K562 (cell line): ENCODE measurements at regions not wholly inside any gene's neighbourhood (a gene's known extent, or its start where the extent isn't known, plus 50 kb on each side); places are given as distances from the start of the nearest gene placed in this dataset.

Experiments
- ATAC-seq: fragments of 200-7000 bp; cut with Tn5 transposase; 3 replicates; pipeline ENCODE4 v1.9.1; 2020; ENCODE audit warnings: moderate library complexity
- BruUV-seq: library from RNA; stranded (reverse); fragments of 400-500 nt; replicated peaks from 2 replicates; lab custom pipeline; 2021; lab: Mats Ljungman, UMichigan
- CTCF ChIA-PET: fragments of 300-600 bp; formaldehyde crosslinking; extraction: SDS; loops from one replicate; lab custom pipeline; 2021; ENCODE audit warnings: low intra/inter-chr PET ratio; lab: Yijun Ruan, JAX
- POLR2A ChIA-PET: fragments of 300-600, 350-650 bp; sonication (Branson Sonifier 250); formaldehyde crosslinking; extraction: SDS; loops from one replicate; lab custom pipeline; 2021; ENCODE audit warnings: antibody characterized with exemption, inconsistent platforms; lab: Yijun Ruan, JAX
- DNase-seq, 4 experiments: peaks; one replicate each; pipeline versions ENCODE4 v3.0.0 to v3.0.0-alpha.2; 2011 to 2018; ENCODE audit warnings: low spot score in 3 of 4, mixed read lengths in 3 of 4; ENCODE audit errors: extremely low read depth in 1 of 4
- FAIRE-seq: peaks from 2 replicates; lab custom pipeline; 2011; peaks lifted over from hg19 to GRCh38; lab: Jason Lieb, UNC
- H2AFZ ChIP-seq: 2 replicates; pipeline ENCODE4 v1.6.0; 2011; ENCODE audit warnings: low read depth, low read length, control low read depth, inconsistent platforms
- H3K27ac ChIP-seq: fragments of 200-600 bp; 3 replicates; pipeline ENCODE4 v1.8.0; 2011; ENCODE audit warnings: low read depth, mild to moderate bottlenecking, control low read depth, inconsistent platforms, low read length, moderate library complexity, mixed read lengths; ENCODE audit errors: extremely low read depth
- H3K27me3 ChIP-seq, 2 experiments: fragments of 300-600 bp in 1 of 2; 2 replicates in 1 of 2; 3 replicates in 1 of 2; pipeline versions ENCODE4 v1.6.0 to v1.8.0; 2011; ENCODE audit warnings: inconsistent platforms in 2 of 2, low read length in 2 of 2, mild to moderate bottlenecking in 1 of 2, mixed read lengths in 1 of 2, moderate library complexity in 1 of 2; ENCODE audit not compliant: control insufficient read depth in 2 of 2, insufficient read depth in 2 of 2
- H3K36me3 ChIP-seq: fragments of 300-600 bp; 3 replicates; pipeline ENCODE4 v1.8.0; 2011; ENCODE audit warnings: mild to moderate bottlenecking, low read length, inconsistent platforms; ENCODE audit not compliant: control insufficient read depth, insufficient read depth
- H3K4me1 ChIP-seq, 2 experiments: fragments of 200-600 bp in 1 of 2; replicated peaks in 1 of 2; 2 replicates in 1 of 2; 3 replicates in 1 of 2; pipeline versions ENCODE4 v1.5.1 to v1.8.0; 2011; ENCODE audit warnings: inconsistent platforms in 2 of 2, low read length in 2 of 2, mild to moderate bottlenecking in 1 of 2, mixed read lengths in 1 of 2, moderate library complexity in 1 of 2; ENCODE audit not compliant: control insufficient read depth in 2 of 2, insufficient read depth in 2 of 2
- H3K4me2 ChIP-seq: 2 replicates; pipeline ENCODE4 v1.6.1; 2011; ENCODE audit warnings: low read length, control low read depth, inconsistent platforms, mixed read lengths; ENCODE audit not compliant: insufficient read depth
- H3K4me3 ChIP-seq: fragments of 200-600 bp; sonication (generic), shearing (Covaris generic); 2 replicates; pipeline ENCODE4 v1.5.1; 2016; ENCODE audit warnings: control low read depth, inconsistent platforms
- H3K79me2 ChIP-seq: fragments of 200-600 bp; 3 replicates; pipeline ENCODE4 v1.8.0; 2011; ENCODE audit warnings: low read length, inconsistent platforms; ENCODE audit not compliant: control insufficient read depth, insufficient read depth
- H3K9ac ChIP-seq, 2 experiments: 2 replicates each; pipeline versions ENCODE4 v1.6.0 to v1.6.1; 2011; ENCODE audit warnings: low read depth in 2 of 2, low read length in 2 of 2, control low read depth in 1 of 2, inconsistent platforms in 1 of 2, mild to moderate bottlenecking in 1 of 2, mixed read lengths in 1 of 2; ENCODE audit not compliant: insufficient read depth in 1 of 2
- H3K9me1 ChIP-seq: one replicate; pipeline ENCODE4 v1.6.0; 2011; ENCODE audit warnings: inconsistent platforms, mild to moderate bottlenecking, low read length, moderate library complexity; ENCODE audit not compliant: control insufficient read depth, insufficient read depth
- H3K9me3 ChIP-seq: replicated peaks from 2 replicates; pipeline ENCODE4 v1.5.1; 2011; ENCODE audit warnings: low read depth, low read length, inconsistent platforms; ENCODE audit not compliant: control insufficient read depth, insufficient read depth
- H4K20me1 ChIP-seq: replicated peaks from 2 replicates; pipeline ENCODE4 v1.6.1; 2011; ENCODE audit warnings: low read length, inconsistent platforms, mixed read lengths; ENCODE audit not compliant: control insufficient read depth, insufficient read depth
- ARID3A ChIP-seq: IDR thresholded peaks from 2 replicates; pipeline ENCODE4 v1.6.1; 2012; ENCODE audit warnings: low read depth, low read length, improper control_type of control experiment, borderline replicate concordance
- ATF3 ChIP-seq, 2 experiments: fragments of 450-650 bp in 1 of 2; sonication (generic) in 1 of 2; formaldehyde crosslinking in 1 of 2; IDR thresholded peaks in 1 of 2; conservative IDR thresholded peaks in 1 of 2; 2 replicates each; pipeline versions ENCODE4 v1.6.1 to v1.8.1; 2016 to 2023; ENCODE audit warnings: mild to moderate bottlenecking in 2 of 2, moderate library complexity in 2 of 2, inconsistent platforms in 1 of 2, missing genetic modification reagents in 1 of 2
- CEBPG ChIP-seq, 3 experiments: fragments of 200-800 bp in 1 of 3; sonication (Bioruptor generic) in 1 of 3; sonication (generic) in 1 of 3; formaldehyde crosslinking in 1 of 3; IDR thresholded peaks in 2 of 3; conservative IDR thresholded peaks in 1 of 3; 2 replicates each; pipeline versions ENCODE4 v1.6.1 to v1.8.0; 2016 to 2022; ENCODE audit warnings: missing compliant biosample characterization in 2 of 3, missing genetic modification characterization in 2 of 3, mild to moderate bottlenecking in 1 of 3, missing genetic modification reagents in 1 of 3
- CGGBP1 ChIP-seq: fragments of 250-450 bp; sonication (Bioruptor Pico); IDR thresholded peaks from 2 replicates; pipeline ENCODE4 v1.9.0; 2021; ENCODE audit warnings: mild to moderate bottlenecking
- CHCHD3 ChIP-seq: fragments of 250-450 bp; sonication (Bioruptor Pico); IDR thresholded peaks from 2 replicates; pipeline ENCODE4 v2.1.2; 2022; ENCODE audit warnings: mild to moderate bottlenecking
- HDAC1 ChIP-seq, 2 experiments: fragments of 450-650 bp; IDR thresholded peaks; 2 replicates each; pipeline ENCODE4 v1.6.1; 2016 to 2017; ENCODE audit warnings: inconsistent platforms in 1 of 2, mild to moderate bottlenecking in 1 of 2, moderate library complexity in 1 of 2
- HMGXB4 ChIP-seq: sonication (generic); formaldehyde crosslinking; IDR thresholded peaks from 2 replicates; pipeline ENCODE4 v1.8.1; 2023; ENCODE audit warnings: mild to moderate bottlenecking, missing genetic modification reagents
- LEF1 ChIP-seq: fragments of 450-650 bp; IDR thresholded peaks from 2 replicates; pipeline ENCODE4 v1.6.1; 2016; ENCODE audit warnings: mild to moderate bottlenecking
- MED1 ChIP-seq: sonication (generic); formaldehyde crosslinking; IDR thresholded peaks from 2 replicates; pipeline ENCODE4 v1.8.1; 2023; ENCODE audit warnings: missing genetic modification reagents, borderline replicate concordance
- POLR2H ChIP-seq: IDR thresholded peaks from 2 replicates; pipeline ENCODE4 v1.6.1; 2016; ENCODE audit warnings: missing genetic modification characterization, low read depth, mild to moderate bottlenecking, control low read depth, missing compliant biosample characterization, moderate library complexity
- TCF3 ChIP-seq: sonication (generic); formaldehyde crosslinking; IDR thresholded peaks from 2 replicates; pipeline ENCODE4 v1.4.0; 2020; ENCODE audit warnings: mild to moderate bottlenecking, missing genetic modification reagents
- TOE1 ChIP-seq, 2 experiments: fragments of 450-650 bp in 1 of 2; sonication (generic) in 1 of 2; formaldehyde crosslinking in 1 of 2; IDR thresholded peaks; 2 replicates each; pipeline versions ENCODE4 v1.7.1 to v1.8.0; 2016 to 2022; ENCODE audit warnings: borderline replicate concordance in 2 of 2, mild to moderate bottlenecking in 2 of 2, antibody characterized with exemption in 1 of 2, inconsistent platforms in 1 of 2, low read depth in 1 of 2, missing genetic modification reagents in 1 of 2, moderate library complexity in 1 of 2
- ZNF354B ChIP-seq: fragments of 250-450 bp; sonication (Bioruptor Pico); IDR thresholded peaks from 2 replicates; pipeline ENCODE4 v1.4.0; 2020
- ZNF589 ChIP-seq: fragments of 200-800 bp; sonication (Bioruptor generic); IDR thresholded peaks from 2 replicates; pipeline ENCODE4 v1.6.1; 2016; ENCODE audit warnings: low read depth, missing genetic modification characterization, missing compliant biosample characterization
- WGBS: fragments of 100-300 bp; shearing (Covaris generic); methylation state at CpG from one replicate; pipeline ENCODE4 v1.1.6; 2016; ENCODE audit warnings: low coverage, mixed read lengths; ENCODE audit not compliant: insufficient coverage; ENCODE audit errors: missing lambda C conversion rate; 5-methylcytosine and 5-hydroxymethylcytosine counted together
- in situ Hi-C: fragments of 300-500 bp; cut with MboI; formaldehyde crosslinking; loops from 4 replicates; pipeline ENCODE4 v1.15.0; 2018; ENCODE audit warnings: inconsistent platforms, mixed read lengths
- intact Hi-C: fragments of 100-400 bp; cut with micrococcal nuclease; formaldehyde crosslinking; loops from 2 replicates; pipeline ENCODE4 v1.14.2; 2022

- BruUV-seq = no TSS peak
Measured at GRCh38 chr15:96117270-96117669, 213.2 kb upstream of the NR2F2 start.

More at GRCh38 chr15:96117270-96117669, 213.2 kb upstream of the NR2F2 start:
- H3K4me2 ChIP-seq = no peak overlapping the region
- TF ChIP-seq TOE1 (IDR thresholded peaks at IDR 0.05; ENCODE audit: borderline replicate concordance) (no peak), TOE1 (CRISPR knock-in tag; IDR thresholded peaks at IDR 0.05; ENCODE audit: borderline replicate concordance, low read depth) (no peak), ATF3 (IDR thresholded peaks at IDR 0.05) (peak; percentile 34; the same call in 1 of the 2 replicates), ATF3 (CRISPR knock-in tag; conservative IDR thresholded peaks at IDR 0.05) (no peak), TCF3 (CRISPR knock-in tag) (no peak), ZNF354B (CRISPR knock-in tag) (no peak), ARID3A (no peak), CHCHD3 (no peak), ZNF589 (CRISPR knock-in tag) (no peak), CGGBP1 (CRISPR knock-in tag) (no peak), MED1 (CRISPR knock-in tag) (no peak), HMGXB4 (CRISPR knock-in tag) (no peak), POLR2H (0 out of 2 replicates have a peak, but pooled peaks have one; percentile 16), CEBPG (CRISPR knock-in tag; IDR thresholded peaks at IDR 0.05) (no peak), CEBPG (tag; conservative IDR thresholded peaks at IDR 0.05 in 1 of 2, IDR thresholded peaks at IDR 0.05 in 1 of 2) (peak in 1 of 2 experiments; percentile 35; a peak in 1 of 4 replicates), LEF1 (no peak), HDAC1 (IDR thresholded peaks at IDR 0.05) (no peak)
- TF ChIP-seq, all 486 proteins: peak for 3
- Histone ChIP-seq H3K9me1 (no peaks in the 10 kb centered on the region), H4K20me1 (no peaks in the 10 kb centered on the region), H3K9me3 (no peaks in the 10 kb centered on the region), H3K79me2 (no peaks in the 10 kb centered on the region), H3K4me1 (peaks cover 4 to 7% of the 10 kb centered on the region in 2 experiments; a peak in 4 of 5 replicates), H3K27ac (no peak overlapping the region), H3K9ac (no peak overlapping the region), H3K36me3 (peaks cover 2% of the 10 kb centered on the region; the same call in 1 of the 3 replicates), H3K27me3 (no peaks in the 10 kb centered on the region), H2AFZ (no peak overlapping the region), H3K4me3 (no peak overlapping the region)
- intact Hi-C loops = no loop called here
- FAIRE-seq (no peak), ATAC-seq (peak; percentile 21; the same call in 2 of the 3 replicates), DNase-seq (no peak)
- CTCF ChIA-PET = no interaction called here
- POLR2A ChIA-PET = interaction anchor here (1.4 kb wide), 1 partner anchor 27 kb away, joined by 4 read pairs; no protein-coding TSS in a partner anchor
- in situ Hi-C loops = no loop called here
- WGBS = 60% methylated on average over 4 of the region's 4 CpGs
